K562 (cell line): ENCODE measurements at regions not wholly inside any gene's neighbourhood (a gene's known extent, or its start where the extent isn't known, plus 50 kb on each side); places are given as distances from the start of the nearest gene placed in this dataset.

Experiments used
- ATAC-seq: fragments of 200-7000 bp; cut with Tn5 transposase; 3 replicates; pipeline ENCODE4 v1.9.1; 2020; ENCODE audit warnings: moderate library complexity
- BruUV-seq: library from RNA; stranded (reverse); fragments of 400-500 nt; replicated peaks from 2 replicates; lab custom pipeline; 2021; lab: Mats Ljungman, UMichigan
- CTCF ChIA-PET: fragments of 300-600 bp; formaldehyde crosslinking; extraction: SDS; loops from one replicate; lab custom pipeline; 2021; ENCODE audit warnings: low intra/inter-chr PET ratio; lab: Yijun Ruan, JAX
- POLR2A ChIA-PET: fragments of 300-600, 350-650 bp; sonication (Branson Sonifier 250); formaldehyde crosslinking; extraction: SDS; loops from one replicate; lab custom pipeline; 2021; ENCODE audit warnings: antibody characterized with exemption, inconsistent platforms; lab: Yijun Ruan, JAX
- DNase-seq, 4 experiments: peaks; one replicate each; pipeline versions ENCODE4 v3.0.0 to v3.0.0-alpha.2; 2011 to 2018; ENCODE audit warnings: low spot score in 3 of 4, mixed read lengths in 3 of 4; ENCODE audit errors: extremely low read depth in 1 of 4
- FAIRE-seq: peaks from 2 replicates; lab custom pipeline; 2011; peaks lifted over from hg19 to GRCh38; lab: Jason Lieb, UNC
- H2AFZ ChIP-seq: 2 replicates; pipeline ENCODE4 v1.6.0; 2011; ENCODE audit warnings: low read depth, low read length, control low read depth, inconsistent platforms
- H3K27ac ChIP-seq: fragments of 200-600 bp; 3 replicates; pipeline ENCODE4 v1.8.0; 2011; ENCODE audit warnings: low read depth, mild to moderate bottlenecking, control low read depth, inconsistent platforms, low read length, moderate library complexity, mixed read lengths; ENCODE audit errors: extremely low read depth
- H3K27me3 ChIP-seq, 2 experiments: fragments of 300-600 bp in 1 of 2; 2 replicates in 1 of 2; 3 replicates in 1 of 2; pipeline versions ENCODE4 v1.6.0 to v1.8.0; 2011; ENCODE audit warnings: inconsistent platforms in 2 of 2, low read length in 2 of 2, mild to moderate bottlenecking in 1 of 2, mixed read lengths in 1 of 2, moderate library complexity in 1 of 2; ENCODE audit not compliant: control insufficient read depth in 2 of 2, insufficient read depth in 2 of 2
- H3K36me3 ChIP-seq: fragments of 300-600 bp; 3 replicates; pipeline ENCODE4 v1.8.0; 2011; ENCODE audit warnings: mild to moderate bottlenecking, low read length, inconsistent platforms; ENCODE audit not compliant: control insufficient read depth, insufficient read depth
- H3K4me1 ChIP-seq, 2 experiments: fragments of 200-600 bp in 1 of 2; replicated peaks in 1 of 2; 2 replicates in 1 of 2; 3 replicates in 1 of 2; pipeline versions ENCODE4 v1.5.1 to v1.8.0; 2011; ENCODE audit warnings: inconsistent platforms in 2 of 2, low read length in 2 of 2, mild to moderate bottlenecking in 1 of 2, mixed read lengths in 1 of 2, moderate library complexity in 1 of 2; ENCODE audit not compliant: control insufficient read depth in 2 of 2, insufficient read depth in 2 of 2
- H3K4me2 ChIP-seq: 2 replicates; pipeline ENCODE4 v1.6.1; 2011; ENCODE audit warnings: low read length, control low read depth, inconsistent platforms, mixed read lengths; ENCODE audit not compliant: insufficient read depth
- H3K4me3 ChIP-seq: fragments of 200-600 bp; sonication (generic), shearing (Covaris generic); 2 replicates; pipeline ENCODE4 v1.5.1; 2016; ENCODE audit warnings: control low read depth, inconsistent platforms
- H3K79me2 ChIP-seq: fragments of 200-600 bp; 3 replicates; pipeline ENCODE4 v1.8.0; 2011; ENCODE audit warnings: low read length, inconsistent platforms; ENCODE audit not compliant: control insufficient read depth, insufficient read depth
- H3K9ac ChIP-seq, 2 experiments: 2 replicates each; pipeline versions ENCODE4 v1.6.0 to v1.6.1; 2011; ENCODE audit warnings: low read depth in 2 of 2, low read length in 2 of 2, control low read depth in 1 of 2, inconsistent platforms in 1 of 2, mild to moderate bottlenecking in 1 of 2, mixed read lengths in 1 of 2; ENCODE audit not compliant: insufficient read depth in 1 of 2
- H3K9me1 ChIP-seq: one replicate; pipeline ENCODE4 v1.6.0; 2011; ENCODE audit warnings: inconsistent platforms, mild to moderate bottlenecking, low read length, moderate library complexity; ENCODE audit not compliant: control insufficient read depth, insufficient read depth
- H3K9me3 ChIP-seq: replicated peaks from 2 replicates; pipeline ENCODE4 v1.5.1; 2011; ENCODE audit warnings: low read depth, low read length, inconsistent platforms; ENCODE audit not compliant: control insufficient read depth, insufficient read depth
- H4K20me1 ChIP-seq: replicated peaks from 2 replicates; pipeline ENCODE4 v1.6.1; 2011; ENCODE audit warnings: low read length, inconsistent platforms, mixed read lengths; ENCODE audit not compliant: control insufficient read depth, insufficient read depth
- EP300 ChIP-seq: IDR thresholded peaks from 2 replicates; pipeline ENCODE4 v1.6.1; 2012; ENCODE audit warnings: low read length, improper control_type of control experiment
- FOXK2 ChIP-seq, 2 experiments: fragments of 450-650 bp; IDR thresholded peaks in 1 of 2; conservative IDR thresholded peaks in 1 of 2; 2 replicates each; pipeline ENCODE4 v1.6.1; 2016; ENCODE audit warnings: low read depth in 2 of 2, mild to moderate bottlenecking in 1 of 2
- IRF2 ChIP-seq: sonication (generic); formaldehyde crosslinking; IDR thresholded peaks from 2 replicates; pipeline ENCODE4 v1.8.1; 2022; ENCODE audit warnings: mild to moderate bottlenecking, missing genetic modification reagents
- MAFK ChIP-seq: IDR thresholded peaks from 2 replicates; pipeline ENCODE4 v1.6.1; 2011; ENCODE audit warnings: low read length, improper control_type of control experiment
- SFPQ ChIP-seq: fragments of 200-400 bp; formaldehyde crosslinking; IDR thresholded peaks from 2 replicates; pipeline ENCODE4 v1.6.1; 2017; ENCODE audit warnings: mild to moderate bottlenecking, low read depth, low read length, moderate library complexity
- SIRT6 ChIP-seq: IDR thresholded peaks from one replicate; pipeline ENCODE4 v1.6.1; 2012; ENCODE audit warnings: low read depth, mild to moderate bottlenecking, control low read depth, inconsistent platforms, low read length, moderate library complexity
- SREBF2 ChIP-seq: sonication (generic); formaldehyde crosslinking; IDR thresholded peaks from 2 replicates; pipeline ENCODE4 v1.4.0; 2020; ENCODE audit warnings: mild to moderate bottlenecking, missing genetic modification reagents
- THRAP3 ChIP-seq: fragments of 450-650 bp; IDR thresholded peaks from 2 replicates; pipeline ENCODE4 v1.6.1; 2016; ENCODE audit warnings: mild to moderate bottlenecking, inconsistent platforms, borderline replicate concordance
- XRCC4 ChIP-seq: IDR thresholded peaks from one replicate; pipeline ENCODE4 v1.6.1; 2011; ENCODE audit not compliant: insufficient read depth, insufficient read length; ENCODE audit errors: extremely low read depth
- ZNF311 ChIP-seq: fragments of 250-450 bp; sonication (Bioruptor Pico); IDR thresholded peaks from 2 replicates; pipeline ENCODE4 v1.4.0; 2020; ENCODE audit warnings: mild to moderate bottlenecking, moderate library complexity
- ZNF695 ChIP-seq: fragments of 450-650 bp; formaldehyde crosslinking; IDR thresholded peaks from 2 replicates; pipeline ENCODE4 v1.4.0; 2020; ENCODE audit warnings: mild to moderate bottlenecking, moderate library complexity
- WGBS: fragments of 100-300 bp; shearing (Covaris generic); methylation state at CpG from one replicate; pipeline ENCODE4 v1.1.6; 2016; ENCODE audit warnings: low coverage, mixed read lengths; ENCODE audit not compliant: insufficient coverage; ENCODE audit errors: missing lambda C conversion rate; 5-methylcytosine and 5-hydroxymethylcytosine counted together
- in situ Hi-C: fragments of 300-500 bp; cut with MboI; formaldehyde crosslinking; loops from 4 replicates; pipeline ENCODE4 v1.15.0; 2018; ENCODE audit warnings: inconsistent platforms, mixed read lengths
- intact Hi-C: fragments of 100-400 bp; cut with micrococcal nuclease; formaldehyde crosslinking; loops from 2 replicates; pipeline ENCODE4 v1.14.2; 2022
- TF ChIP-seq, protein P1 (sequence below): fragments of 450-650 bp; IDR thresholded peaks from 2 replicates; pipeline ENCODE4 v1.6.1; 2016; ENCODE audit warnings: mild to moderate bottlenecking

- no peak for TF ChIP-seq SFPQ
- TF ChIP-seq, protein P1, sequence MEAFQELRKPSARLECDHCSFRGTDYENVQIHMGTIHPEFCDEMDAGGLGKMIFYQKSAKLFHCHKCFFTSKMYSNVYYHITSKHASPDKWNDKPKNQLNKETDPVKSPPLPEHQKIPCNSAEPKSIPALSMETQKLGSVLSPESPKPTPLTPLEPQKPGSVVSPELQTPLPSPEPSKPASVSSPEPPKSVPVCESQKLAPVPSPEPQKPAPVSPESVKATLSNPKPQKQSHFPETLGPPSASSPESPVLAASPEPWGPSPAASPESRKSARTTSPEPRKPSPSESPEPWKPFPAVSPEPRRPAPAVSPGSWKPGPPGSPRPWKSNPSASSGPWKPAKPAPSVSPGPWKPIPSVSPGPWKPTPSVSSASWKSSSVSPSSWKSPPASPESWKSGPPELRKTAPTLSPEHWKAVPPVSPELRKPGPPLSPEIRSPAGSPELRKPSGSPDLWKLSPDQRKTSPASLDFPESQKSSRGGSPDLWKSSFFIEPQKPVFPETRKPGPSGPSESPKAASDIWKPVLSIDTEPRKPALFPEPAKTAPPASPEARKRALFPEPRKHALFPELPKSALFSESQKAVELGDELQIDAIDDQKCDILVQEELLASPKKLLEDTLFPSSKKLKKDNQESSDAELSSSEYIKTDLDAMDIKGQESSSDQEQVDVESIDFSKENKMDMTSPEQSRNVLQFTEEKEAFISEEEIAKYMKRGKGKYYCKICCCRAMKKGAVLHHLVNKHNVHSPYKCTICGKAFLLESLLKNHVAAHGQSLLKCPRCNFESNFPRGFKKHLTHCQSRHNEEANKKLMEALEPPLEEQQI = no peak
- TF ChIP-seq IRF2 = no peak
- TF ChIP-seq ZNF695 = no peak
- TF ChIP-seq XRCC4 = no peak
- no peak for TF ChIP-seq SREBF2 (CRISPR knock-in tag)
Observed at GRCh38 chr4:133476063-133476462, 327.0 kb downstream of the PCDH10 start (continued).

DNA sequence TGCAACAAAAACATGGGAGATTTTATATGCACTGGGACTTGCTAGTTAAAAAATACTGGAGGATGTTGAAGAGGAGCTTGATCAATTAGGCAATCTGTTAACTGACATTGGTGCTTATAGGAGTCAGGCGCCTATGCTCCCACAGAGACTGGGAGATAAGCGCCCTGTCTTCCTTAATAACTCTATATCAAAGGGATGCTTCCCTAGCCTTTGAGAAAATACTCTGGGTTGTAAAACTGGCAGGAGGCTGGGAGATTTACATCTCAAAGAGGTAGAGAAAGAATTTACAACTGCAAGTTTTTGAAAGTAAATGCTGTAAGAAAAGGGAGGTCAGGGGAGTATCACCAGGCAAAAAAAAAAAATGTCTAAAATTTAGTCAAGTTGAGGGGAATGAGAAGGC, 325.4 kb downstream of the PCDH10 start:
- no peak overlapping the region for H3K4me2 ChIP-seq
- ATAC-seq = no peak
- H2AFZ ChIP-seq = no peak overlapping the region
- no peak for DNase-seq
- no peak for FAIRE-seq
- BruUV-seq = no TSS peak
- POLR2A ChIA-PET = no interaction called here
- in situ Hi-C loops = no loop called here
- WGBS = 25% methylated on average over 2 of the region's 2 CpGs
- no peaks in the 10 kb centered on the region for H3K79me2 ChIP-seq
- H3K4me1 ChIP-seq = no peaks in the 10 kb centered on the region
- CTCF ChIA-PET = no interaction called here
- H3K27me3 ChIP-seq = no peaks in the 10 kb centered on the region
- no peaks in the 10 kb centered on the region for H3K9me1 ChIP-seq
- no peaks in the 10 kb centered on the region for H3K36me3 ChIP-seq
- intact Hi-C loops = no loop called here
- H3K4me3 ChIP-seq = no peak overlapping the region
- H3K27ac ChIP-seq = no peak overlapping the region
- no peaks in the 10 kb centered on the region for H3K9me3 ChIP-seq
- no peak overlapping the region for H3K9ac ChIP-seq
- no peaks in the 10 kb centered on the region for H4K20me1 ChIP-seq
- TF ChIP-seq FOXK2 (conservative IDR thresholded peaks at IDR 0.05 in 1 of 2, IDR thresholded peaks at IDR 0.05 in 1 of 2; ENCODE audit: low read depth in 2 of 2) (no peak), EP300 (no peak), SIRT6 (no peak), MAFK (no peak), ZNF311 (CRISPR knock-in tag) (no peak), THRAP3 (no peak)
